ENCODE measurements at regions not wholly inside any gene's neighbourhood (a gene's known extent, or its start where the extent isn't known, plus 50 kb on each side); places are given as distances from the start of the nearest gene placed in this dataset.

DNA sequence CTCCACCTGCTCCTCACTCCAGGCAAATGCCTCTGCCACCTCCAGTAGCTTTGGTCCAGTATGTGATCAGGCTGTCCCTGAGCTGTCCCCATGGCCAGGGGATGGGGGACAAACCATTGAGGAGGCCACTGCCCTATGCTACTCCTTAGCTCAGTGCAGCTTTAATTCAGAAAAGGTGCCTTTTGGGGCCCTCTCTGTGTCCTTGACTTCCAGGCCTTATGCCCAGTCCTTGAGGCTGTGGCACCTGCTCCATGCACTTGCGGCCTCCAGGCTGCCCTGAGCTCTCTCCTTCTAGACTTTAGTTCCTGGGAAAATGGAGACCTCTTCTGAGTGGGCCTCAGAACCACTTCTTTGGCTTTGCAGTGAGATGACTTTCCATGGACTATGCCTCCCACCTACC is 650.8 kb upstream of the CELF2 start:
- no peaks in the 10 kb centered on the region for H3K36me3 ChIP-seq (ENCODE audit: insufficient read depth, low read length)
- Mint-ChIP-seq H3K36me3 (ENCODE audit: low read depth, unreplicated experiment) (no peaks in the 10 kb centered on the region), H3K9me3 (ENCODE audit: unreplicated experiment) (no peaks in the 10 kb centered on the region), H3K27me3 (ENCODE audit: low read depth, unreplicated experiment) (no peaks in the 10 kb centered on the region), H3K27ac (ENCODE audit: unreplicated experiment) (no peak overlapping the region), H3K4me3 (ENCODE audit: unreplicated experiment) (no peak overlapping the region), H3K4me1 (ENCODE audit: low read depth, unreplicated experiment) (no peaks in the 10 kb centered on the region)
- FAIRE-seq, result no peak
- H2AFZ ChIP-seq (ENCODE audit: low read depth, low read length), result no peak overlapping the region
- TF ChIP-seq EZH2 (IDR thresholded peaks at IDR 0.05; ENCODE audit: insufficient read depth, low read length) (no peak), CTCF (IDR thresholded peaks at IDR 0.05; ENCODE audit: insufficient read depth, low read depth, low read length) (no peak)
- DNase-seq (ENCODE audit: low read depth), result no peak
- H3K4me2 ChIP-seq (ENCODE audit: low read length), result no peak overlapping the region
- no peaks in the 10 kb centered on the region for H4K20me1 ChIP-seq (ENCODE audit: insufficient read depth, low read length)
- H3K79me2 ChIP-seq (ENCODE audit: insufficient read depth, low read length), result no peaks in the 10 kb centered on the region
- no peak overlapping the region for H3K4me3 ChIP-seq (ENCODE audit: insufficient read depth, low read depth, low read length)
- H3K27me3 ChIP-seq (ENCODE audit: insufficient read depth, low read length), result no peaks in the 10 kb centered on the region
- H3K4me1 ChIP-seq (ENCODE audit: insufficient read depth, low read length), result no peaks in the 10 kb centered on the region
- H3K9me3 ChIP-seq (ENCODE audit: insufficient read depth, low read depth, low read length), result no peaks in the 10 kb centered on the region
- H3K27ac ChIP-seq (ENCODE audit: low read depth, low read length), result no peak overlapping the region
- no peak overlapping the region for H3K9ac ChIP-seq (ENCODE audit: low read length)

DNA sequence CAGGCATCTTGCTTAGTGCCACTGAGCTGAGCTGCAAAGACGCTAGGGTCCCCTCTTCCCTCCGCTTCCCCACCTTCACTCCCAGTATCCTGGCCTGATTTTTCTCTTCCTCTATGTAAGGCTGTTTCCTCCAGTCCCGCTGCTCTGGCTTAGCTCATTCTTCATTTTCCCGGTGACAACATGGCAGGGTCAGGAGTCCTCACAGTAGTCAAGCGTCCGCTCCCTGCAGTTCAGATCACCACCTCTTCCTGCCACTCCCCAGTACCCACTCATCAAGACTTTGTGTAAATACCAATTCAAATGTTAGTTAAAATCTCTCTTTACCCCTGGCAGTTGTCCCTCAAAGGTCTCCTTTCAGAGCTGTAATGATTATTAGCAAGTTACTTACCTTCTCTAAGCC is 650.4 kb upstream of the CELF2 start:
- H3K4me2 ChIP-seq (ENCODE audit: low read length), result no peak overlapping the region
- no peaks in the 10 kb centered on the region for H3K27me3 Mint-ChIP-seq (ENCODE audit: low read depth, unreplicated experiment)
- H3K27ac ChIP-seq (ENCODE audit: low read depth, low read length), result no peak overlapping the region
- FAIRE-seq, result no peak
- H3K4me1 ChIP-seq (ENCODE audit: insufficient read depth, low read length), result no peaks in the 10 kb centered on the region
- H4K20me1 ChIP-seq (ENCODE audit: insufficient read depth, low read length), result no peaks in the 10 kb centered on the region
- H3K36me3 ChIP-seq (ENCODE audit: insufficient read depth, low read length), result no peaks in the 10 kb centered on the region
- H3K9me3 ChIP-seq (ENCODE audit: insufficient read depth, low read depth, low read length), result no peaks in the 10 kb centered on the region
- DNase-seq (ENCODE audit: low read depth), result no peak
- H3K27me3 ChIP-seq (ENCODE audit: insufficient read depth, low read length), result no peaks in the 10 kb centered on the region
- no peaks in the 10 kb centered on the region for H3K36me3 Mint-ChIP-seq (ENCODE audit: low read depth, unreplicated experiment)
- no peak overlapping the region for H3K4me3 ChIP-seq (ENCODE audit: insufficient read depth, low read depth, low read length)
- no peak overlapping the region for H2AFZ ChIP-seq (ENCODE audit: low read depth, low read length)
- H3K4me3 Mint-ChIP-seq (ENCODE audit: unreplicated experiment), result no peak overlapping the region
- H3K27ac Mint-ChIP-seq (ENCODE audit: unreplicated experiment), result no peak overlapping the region
- H3K9me3 Mint-ChIP-seq (ENCODE audit: unreplicated experiment), result no peaks in the 10 kb centered on the region
- H3K79me2 ChIP-seq (ENCODE audit: insufficient read depth, low read length), result no peaks in the 10 kb centered on the region
- TF ChIP-seq EZH2 (IDR thresholded peaks at IDR 0.05; ENCODE audit: insufficient read depth, low read length), result no peak
- H3K9ac ChIP-seq (ENCODE audit: low read length), result no peak overlapping the region
- no peaks in the 10 kb centered on the region for H3K4me1 Mint-ChIP-seq (ENCODE audit: low read depth, unreplicated experiment)

- FAIRE-seq, result no peak
- no peak overlapping the region for H3K9ac ChIP-seq (ENCODE audit: low read length)
- no peaks in the 10 kb centered on the region for H3K27me3 Mint-ChIP-seq (ENCODE audit: low read depth, unreplicated experiment)
- TF ChIP-seq CTCF (IDR thresholded peaks at IDR 0.05; ENCODE audit: insufficient read depth, low read depth, low read length) (no peak), EZH2 (IDR thresholded peaks at IDR 0.05; ENCODE audit: insufficient read depth, low read length) (no peak)
- no peak overlapping the region for H3K27ac ChIP-seq (ENCODE audit: low read depth, low read length)
- H3K4me1 ChIP-seq (ENCODE audit: insufficient read depth, low read length), result no peaks in the 10 kb centered on the region
- H3K36me3 Mint-ChIP-seq (ENCODE audit: low read depth, unreplicated experiment), result no peaks in the 10 kb centered on the region
- no peaks in the 10 kb centered on the region for H3K9me3 Mint-ChIP-seq (ENCODE audit: unreplicated experiment)
- no peak for DNase-seq (ENCODE audit: low read depth)
- no peak overlapping the region for H3K27ac Mint-ChIP-seq (ENCODE audit: unreplicated experiment)
- no peaks in the 10 kb centered on the region for H4K20me1 ChIP-seq (ENCODE audit: insufficient read depth, low read length)
- H3K27me3 ChIP-seq (ENCODE audit: insufficient read depth, low read length), result no peaks in the 10 kb centered on the region
- no peak overlapping the region for H2AFZ ChIP-seq (ENCODE audit: low read depth, low read length)
- H3K36me3 ChIP-seq (ENCODE audit: insufficient read depth, low read length), result no peaks in the 10 kb centered on the region
- no peaks in the 10 kb centered on the region for H3K9me3 ChIP-seq (ENCODE audit: insufficient read depth, low read depth, low read length)
- no peaks in the 10 kb centered on the region for H3K79me2 ChIP-seq (ENCODE audit: insufficient read depth, low read length)
- H3K4me3 ChIP-seq (ENCODE audit: insufficient read depth, low read depth, low read length), result no peak overlapping the region
- H3K4me3 Mint-ChIP-seq (ENCODE audit: unreplicated experiment), result no peak overlapping the region
- no peak overlapping the region for H3K4me2 ChIP-seq (ENCODE audit: low read length)
- no peaks in the 10 kb centered on the region for H3K4me1 Mint-ChIP-seq (ENCODE audit: low read depth, unreplicated experiment)
Measured at GRCh38 chr10:10368951-10369576, 648.6 kb upstream of the CELF2 start.
